Peyer's patch (tissue), 4 donors: ENCODE measurements at regions not wholly inside any gene's neighbourhood (a gene's known extent, or its start where the extent isn't known, plus 50 kb on each side); places are given as distances from the start of the nearest gene placed in this dataset.

ENCODE experiments used
- POLR2A ChIP-seq, 2 donors: fragments of 450-650 bp; IDR thresholded peaks; one replicate each; pipeline ENCODE4 v1.5.1; 2017; ENCODE audit warnings: antibody characterized with exemption in 2 of 2, mild to moderate bottlenecking in 2 of 2, moderate library complexity in 2 of 2
- TF ChIP-seq, protein P1 (sequence below), 6 experiments: fragments of 450-650 bp in 4 of 6; fragments of 200-600 bp in 2 of 6; sonication (generic) in 1 of 6; IDR thresholded peaks; one replicate each; pipeline ENCODE4 v1.5.1; 2017 to 2019; ENCODE audit warnings: antibody characterized with exemption in 6 of 6, mild to moderate bottlenecking in 3 of 6, moderate library complexity in 1 of 6

DNA sequence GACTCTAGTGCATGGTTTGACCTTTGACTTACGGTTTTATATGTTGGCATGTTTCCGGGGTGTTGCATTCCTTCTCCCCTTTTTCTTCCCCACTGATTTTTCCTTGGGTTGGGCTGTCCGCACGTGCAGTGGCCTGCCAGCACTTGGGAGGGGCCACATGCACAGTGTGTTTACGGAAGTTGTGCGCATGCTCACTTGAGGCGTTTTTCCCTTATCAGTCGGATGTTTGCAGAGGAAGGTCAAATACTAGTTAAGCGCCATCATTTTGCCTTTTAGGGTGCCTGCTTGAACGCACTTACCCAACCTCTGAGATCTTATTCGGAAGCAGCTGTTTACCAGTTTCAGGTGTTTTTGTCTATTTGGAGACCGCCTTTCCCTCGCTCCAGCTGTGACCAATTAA, 653.9 kb upstream of the AADAT start:
- TF ChIP-seq, protein P1, sequence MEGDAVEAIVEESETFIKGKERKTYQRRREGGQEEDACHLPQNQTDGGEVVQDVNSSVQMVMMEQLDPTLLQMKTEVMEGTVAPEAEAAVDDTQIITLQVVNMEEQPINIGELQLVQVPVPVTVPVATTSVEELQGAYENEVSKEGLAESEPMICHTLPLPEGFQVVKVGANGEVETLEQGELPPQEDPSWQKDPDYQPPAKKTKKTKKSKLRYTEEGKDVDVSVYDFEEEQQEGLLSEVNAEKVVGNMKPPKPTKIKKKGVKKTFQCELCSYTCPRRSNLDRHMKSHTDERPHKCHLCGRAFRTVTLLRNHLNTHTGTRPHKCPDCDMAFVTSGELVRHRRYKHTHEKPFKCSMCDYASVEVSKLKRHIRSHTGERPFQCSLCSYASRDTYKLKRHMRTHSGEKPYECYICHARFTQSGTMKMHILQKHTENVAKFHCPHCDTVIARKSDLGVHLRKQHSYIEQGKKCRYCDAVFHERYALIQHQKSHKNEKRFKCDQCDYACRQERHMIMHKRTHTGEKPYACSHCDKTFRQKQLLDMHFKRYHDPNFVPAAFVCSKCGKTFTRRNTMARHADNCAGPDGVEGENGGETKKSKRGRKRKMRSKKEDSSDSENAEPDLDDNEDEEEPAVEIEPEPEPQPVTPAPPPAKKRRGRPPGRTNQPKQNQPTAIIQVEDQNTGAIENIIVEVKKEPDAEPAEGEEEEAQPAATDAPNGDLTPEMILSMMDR (IDR thresholded peaks at IDR 0.05) = no peak
- TF ChIP-seq POLR2A (IDR thresholded peaks at IDR 0.05) = no peak
